CD4-positive, alpha-beta T cell treated with Interleukin-1 beta for 1 hour (primary cell): ENCODE measurements at regions not wholly inside any gene's neighbourhood (a gene's known extent, or its start where the extent isn't known, plus 50 kb on each side); places are given as distances from the start of the nearest gene placed in this dataset.
"Not testable (repeated sequence)": the region's sequence is repeated elsewhere in the genome, so short reads cannot be mapped to it uniquely, and the experiment has no call there.

Experiments
- DNase-seq, 2 donors: peaks; one replicate each; pipeline ENCODE4 v3.0.0-alpha.2; 2020 to 2022

GRCh38 chr16:60206516-60206915 lies 1472.4 kb upstream of the GOT2 start:
- DNase-seq, result no peak

- no peak for DNase-seq
These were observed 1470.1 kb upstream of the GOT2 start for GRCh38 chr16:60204181-60204580.

GRCh38 chr16:60203525-60204124 lies 1469.5 kb upstream of the GOT2 start:
- no peak for DNase-seq

GRCh38 chr16:60200729-60201128 lies 1466.6 kb upstream of the GOT2 start:
- DNase-seq, result not testable (repeated sequence)

GRCh38 chr16:60200161-60200560 lies 1466.0 kb upstream of the GOT2 start:
- DNase-seq, result no peak

- DNase-seq, result no peak
These were observed 1465.0 kb upstream of the GOT2 start for GRCh38 chr16:60199150-60199549.

- DNase-seq, result no peak
These were observed 1447.4 kb upstream of the GOT2 start for GRCh38 chr16:60181536-60181935.

- no peak for DNase-seq
These were observed 1446.5 kb upstream of the GOT2 start for GRCh38 chr16:60180609-60181008.

GRCh38 chr16:60170196-60170595 lies 1436.1 kb upstream of the GOT2 start:
- DNase-seq, result no peak

- DNase-seq, result no peak
These were observed 1432.0 kb upstream of the GOT2 start for GRCh38 chr16:60166111-60166510.

- DNase-seq, result no peak
These were observed 1417.9 kb upstream of the GOT2 start for GRCh38 chr16:60151987-60152386.

- no peak for DNase-seq
These were observed 1416.8 kb upstream of the GOT2 start for GRCh38 chr16:60150907-60151306.

GRCh38 chr16:60143348-60143705 lies 1409.2 kb upstream of the GOT2 start:
- DNase-seq, result no peak

GRCh38 chr16:60142619-60143347 lies 1408.7 kb upstream of the GOT2 start:
- DNase-seq, result no peak

GRCh38 chr16:60137891-60138290 lies 1403.8 kb upstream of the GOT2 start:
- no peak for DNase-seq

GRCh38 chr16:60127196-60127595 lies 1393.1 kb upstream of the GOT2 start:
- no peak for DNase-seq

- DNase-seq, result not testable (repeated sequence)
These were observed 1392.0 kb upstream of the GOT2 start for GRCh38 chr16:60126115-60126514.

- no peak for DNase-seq
These were observed 1389.4 kb upstream of the GOT2 start for GRCh38 chr16:60123392-60124023.

- no peak for DNase-seq
These were observed 1386.5 kb upstream of the GOT2 start for GRCh38 chr16:60120586-60120985.

GRCh38 chr16:60110531-60110930 lies 1376.4 kb upstream of the GOT2 start:
- DNase-seq, result no peak

GRCh38 chr16:60107871-60108270 lies 1373.8 kb upstream of the GOT2 start:
- DNase-seq, result no peak

GRCh38 chr16:60107437-60107836 lies 1373.3 kb upstream of the GOT2 start:
- DNase-seq, result no peak

- no peak for DNase-seq
These were observed 1366.3 kb upstream of the GOT2 start for GRCh38 chr16:60100371-60100770.

GRCh38 chr16:60091529-60091928 lies 1357.4 kb upstream of the GOT2 start:
- DNase-seq, result no peak
